Adipocyte (in vitro differentiated cells): ENCODE measurements at regions not wholly inside any gene's neighbourhood (a gene's known extent, or its start where the extent isn't known, plus 50 kb on each side); places are given as distances from the start of the nearest gene placed in this dataset.
"Not testable (repeated sequence)": the region's sequence is repeated elsewhere in the genome, so short reads cannot be mapped to it uniquely, and the experiment has no call there.

Source experiments
- DNase-seq: peaks from one replicate; pipeline ENCODE4 v3.0.0-alpha.2; 2015; ENCODE audit warnings: low read depth
- H3K27me3 ChIP-seq: replicated peaks from 2 replicates; pipeline ENCODE4 v1.7.0; 2013; ENCODE audit warnings: mild to moderate bottlenecking, low read length, moderate library complexity; ENCODE audit not compliant: control insufficient read depth, insufficient read depth
- H3K36me3 ChIP-seq: 2 replicates; pipeline ENCODE4 v1.7.0; 2013; ENCODE audit warnings: low read length, mild to moderate bottlenecking, moderate library complexity; ENCODE audit not compliant: control insufficient read depth, insufficient read depth, severe bottlenecking
- H3K4me1 ChIP-seq: 2 replicates; pipeline ENCODE4 v1.7.0; 2013; ENCODE audit warnings: mild to moderate bottlenecking, low read length, moderate library complexity; ENCODE audit not compliant: control insufficient read depth, insufficient read depth
- H3K4me3 ChIP-seq: 2 replicates; pipeline ENCODE4 v1.7.0; 2013; ENCODE audit warnings: mild to moderate bottlenecking, low read length, moderate library complexity
- H3K9ac ChIP-seq: 2 replicates; pipeline ENCODE4 v1.7.0; 2013; ENCODE audit warnings: mild to moderate bottlenecking, low read length, moderate library complexity
- H3K9me3 ChIP-seq: 2 replicates; pipeline ENCODE4 v1.7.0; 2013; ENCODE audit warnings: mild to moderate bottlenecking, low read length, moderate library complexity; ENCODE audit not compliant: control insufficient read depth

DNA sequence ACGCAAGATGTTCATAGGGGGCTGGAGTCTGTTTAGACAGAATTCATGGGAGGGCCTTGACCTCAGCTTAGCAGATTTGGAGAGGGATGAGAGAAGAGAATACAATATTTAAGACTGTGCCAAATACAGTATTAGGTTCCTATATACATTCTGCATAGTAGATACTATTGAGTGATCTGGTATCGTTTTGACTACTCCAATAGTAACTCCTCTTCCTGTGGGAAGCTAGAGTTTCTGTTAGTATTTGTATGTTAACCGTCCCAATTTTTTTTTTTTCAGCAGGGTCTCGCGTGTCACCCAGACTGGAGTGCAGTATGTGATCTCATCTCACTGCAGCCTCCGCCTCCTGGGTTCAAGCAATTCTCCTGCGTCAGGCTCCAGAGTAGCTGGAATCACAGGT is 65.2 kb upstream of the FAM153A start:
- not testable (repeated sequence) for H3K9ac ChIP-seq, H3K27me3 ChIP-seq, H3K4me3 ChIP-seq, H3K36me3 ChIP-seq, H3K9me3 ChIP-seq, DNase-seq, H3K4me1 ChIP-seq

DNA sequence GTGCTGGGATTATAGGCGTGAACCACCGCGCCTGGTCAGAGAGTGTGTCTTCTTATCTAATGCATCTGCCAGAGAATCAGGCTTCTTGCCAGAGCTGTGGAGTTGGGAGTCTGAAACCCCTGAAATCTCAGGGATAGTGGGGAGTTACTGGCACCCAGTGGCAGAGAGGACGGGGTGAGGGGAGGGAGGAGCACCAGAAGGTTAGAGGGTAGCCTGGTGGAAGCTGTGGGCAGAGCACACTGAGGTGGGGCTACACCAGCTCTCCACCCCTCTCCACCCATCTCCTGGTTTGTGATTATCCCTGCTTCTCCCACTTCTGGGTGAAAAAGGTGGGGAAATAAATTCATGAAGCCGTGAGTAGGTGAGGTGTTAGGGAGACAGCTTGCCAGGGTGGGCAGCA is 63.9 kb upstream of the FAM153A start:
- not testable (repeated sequence) for H3K4me3 ChIP-seq, H3K4me1 ChIP-seq, H3K9me3 ChIP-seq, DNase-seq, H3K9ac ChIP-seq, H3K27me3 ChIP-seq, H3K36me3 ChIP-seq

DNA sequence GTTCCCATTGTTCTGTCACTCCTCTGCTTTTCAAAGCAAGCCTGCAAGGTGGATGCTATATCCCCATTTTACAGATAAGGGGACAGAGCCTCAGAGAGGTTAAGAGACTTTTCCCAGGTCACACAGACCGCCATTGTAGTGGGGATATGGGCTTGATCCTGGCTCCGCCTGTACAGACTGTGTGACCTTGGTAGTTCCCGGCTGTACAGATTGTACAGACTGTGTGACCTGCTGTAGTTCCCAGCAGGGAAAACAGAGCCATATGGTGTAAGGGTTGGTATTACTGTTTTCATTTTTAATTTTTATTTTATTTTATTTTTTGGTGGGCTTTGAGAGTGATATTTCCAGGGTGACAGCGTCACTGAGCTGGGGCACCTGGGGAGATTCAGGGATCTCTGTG is 63.2 kb upstream of the FAM153A start:
- DNase-seq, H3K4me3 ChIP-seq, H3K4me1 ChIP-seq, H3K9ac ChIP-seq, H3K36me3 ChIP-seq, H3K9me3 ChIP-seq, H3K27me3 ChIP-seq: not testable (repeated sequence)

DNA sequence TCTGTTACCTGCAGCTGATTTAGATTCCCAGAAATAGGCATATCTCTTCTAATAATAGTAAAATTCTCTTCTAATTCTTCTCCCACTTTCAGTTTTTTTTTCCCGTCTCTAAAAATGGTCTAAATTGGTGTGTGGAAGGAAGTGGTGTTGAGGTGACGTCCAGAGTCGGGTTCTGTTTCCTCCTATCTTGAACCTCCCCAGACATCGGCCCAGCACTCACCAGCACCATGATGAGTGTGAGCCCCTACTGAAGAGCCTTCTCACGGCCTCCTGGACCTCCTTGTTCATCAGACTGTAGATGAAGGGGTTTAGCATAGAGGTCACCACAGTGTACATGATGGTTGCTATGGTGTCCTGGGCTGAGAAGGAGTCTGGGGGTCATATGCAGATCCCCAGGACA is 53.5 kb upstream of the FAM153A start:
- not testable (repeated sequence) for H3K27me3 ChIP-seq, H3K4me3 ChIP-seq, H3K36me3 ChIP-seq, H3K9me3 ChIP-seq, DNase-seq, H3K9ac ChIP-seq, H3K4me1 ChIP-seq
